ENCODE measurements at regions not wholly inside any gene's neighbourhood (a gene's known extent, or its start where the extent isn't known, plus 50 kb on each side); places are given as distances from the start of the nearest gene placed in this dataset.

DNA sequence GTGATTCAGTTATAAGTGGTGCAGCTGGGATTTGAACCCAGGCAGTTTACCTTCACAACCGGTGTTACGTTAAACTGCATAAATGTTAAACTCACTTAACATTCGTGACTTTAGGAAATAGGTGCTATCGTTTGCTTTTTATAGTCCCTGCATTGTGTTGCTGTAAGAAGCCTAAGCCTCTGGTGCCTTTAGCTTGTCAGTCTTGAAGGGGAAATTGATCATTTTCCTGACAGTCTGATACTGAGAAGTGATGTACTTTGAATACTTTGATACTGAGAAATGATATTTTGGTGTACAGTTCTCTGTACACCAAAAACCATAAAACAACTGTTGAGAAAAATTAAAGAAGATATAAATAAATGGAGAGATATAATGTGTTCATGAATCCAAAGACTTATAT lies 52.5 kb upstream of the NEDD9 start:
- Mint-ChIP-seq H3K27me3 (no peaks in the 10 kb centered on the region), H3K4me1 (peaks cover 5% of the 10 kb centered on the region), H3K9me3 (peaks cover 1% of the 10 kb centered on the region), H3K27ac (no peak overlapping the region), H3K4me3 (no peak overlapping the region), H3K36me3 (peaks cover 26% of the 10 kb centered on the region)
- no peak for DNase-seq (ENCODE audit: low spot score in 2 of 2)
- ATAC-seq (ENCODE audit: low read depth): no peak

DNA sequence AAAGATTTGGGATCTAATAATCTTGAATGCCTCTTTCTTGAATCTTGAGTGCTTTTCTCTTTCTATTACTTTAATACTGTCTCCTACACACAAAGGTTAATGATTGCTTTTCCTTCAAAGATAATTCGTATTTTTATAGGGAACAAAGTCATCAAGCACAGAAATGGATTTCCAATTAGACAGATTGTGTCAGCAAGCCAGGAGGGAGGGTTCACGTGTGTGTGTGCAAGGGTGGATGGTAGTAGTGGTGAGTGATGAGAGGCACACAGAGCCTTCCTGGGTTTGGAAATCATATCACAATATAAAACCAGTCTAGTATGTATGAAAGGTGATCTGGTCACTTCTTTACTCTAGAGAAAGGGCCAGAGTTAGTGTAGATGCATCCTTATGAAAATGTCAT lies 51.2 kb upstream of the NEDD9 start:
- Mint-ChIP-seq H3K9me3 (no peaks in the 10 kb centered on the region), H3K27ac (no peak overlapping the region), H3K36me3 (peaks cover 20% of the 10 kb centered on the region), H3K27me3 (no peaks in the 10 kb centered on the region), H3K4me3 (no peak overlapping the region), H3K4me1 (peaks cover 7% of the 10 kb centered on the region)
- ATAC-seq (ENCODE audit: low read depth): no peak
- DNase-seq (ENCODE audit: low spot score in 2 of 2): no peak

DNA sequence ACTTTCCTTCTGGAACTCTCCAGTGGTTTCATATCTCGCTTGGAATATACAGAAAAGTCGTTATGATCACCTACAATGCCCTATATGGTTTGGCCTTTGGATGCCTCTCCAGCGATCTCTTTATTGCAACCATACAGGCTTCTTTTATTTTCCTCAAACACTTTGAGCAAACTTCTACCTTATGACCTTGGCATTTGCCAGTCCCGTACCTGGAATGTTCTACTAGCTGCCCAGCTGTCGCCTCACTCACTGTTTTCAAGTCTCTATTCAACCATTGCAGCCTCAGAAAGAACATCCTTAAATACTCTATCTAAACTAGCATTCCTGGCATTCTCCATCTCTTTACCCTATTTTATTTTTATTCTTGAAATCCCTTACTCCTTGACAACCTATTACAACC lies 50.4 kb upstream of the NEDD9 start:
- peaks cover 17% of the 10 kb centered on the region for H3K36me3 Mint-ChIP-seq
- no peaks in the 10 kb centered on the region for H3K27me3 Mint-ChIP-seq
- no peak overlapping the region for H3K27ac Mint-ChIP-seq
- no peak overlapping the region for H3K4me3 Mint-ChIP-seq
- DNase-seq (ENCODE audit: low spot score in 2 of 2): no peak
- ATAC-seq (ENCODE audit: low read depth): no peak
- no peaks in the 10 kb centered on the region for H3K9me3 Mint-ChIP-seq
- H3K4me1 Mint-ChIP-seq: peaks cover 15% of the 10 kb centered on the region
